HUES6 (cell line): ENCODE measurements at regions not wholly inside any gene's neighbourhood (a gene's known extent, or its start where the extent isn't known, plus 50 kb on each side); places are given as distances from the start of the nearest gene placed in this dataset.
A peak's percentile ranks its signal among the peaks of the same experiment; 100 is the strongest.
"Not testable (repeated sequence)": the region's sequence is repeated elsewhere in the genome, so short reads cannot be mapped to it uniquely, and the experiment has no call there.

ENCODE experiments used
- H3K27ac ChIP-seq: 2 replicates; pipeline ENCODE4 v1.7.0; 2013; ENCODE audit warnings: low read depth, mild to moderate bottlenecking, low read length, inconsistent platforms
- H3K27me3 ChIP-seq: 2 replicates; pipeline ENCODE4 v1.6.1; 2013; ENCODE audit warnings: low read length; ENCODE audit not compliant: control insufficient read depth, insufficient read depth
- H3K36me3 ChIP-seq: 2 replicates; pipeline ENCODE4 v1.6.1; 2013; ENCODE audit warnings: low read length; ENCODE audit not compliant: control insufficient read depth, insufficient read depth
- H3K4me1 ChIP-seq: 2 replicates; pipeline ENCODE4 v1.6.1; 2013; ENCODE audit warnings: low read length; ENCODE audit not compliant: control insufficient read depth, insufficient read depth
- H3K4me3 ChIP-seq: 2 replicates; pipeline ENCODE4 v1.5.1; 2013; ENCODE audit warnings: low read depth, low read length
- H3K9ac ChIP-seq: one replicate; pipeline ENCODE4 v1.6.1; 2013; ENCODE audit warnings: mild to moderate bottlenecking, low read length
- H3K9me3 ChIP-seq: 2 replicates; pipeline ENCODE4 v1.6.1; 2013; ENCODE audit warnings: low read depth, low read length; ENCODE audit not compliant: control insufficient read depth, insufficient read depth

GRCh38 chr3:182644790-182645433 lies 148.4 kb upstream of the ATP11B start:
- 0 out of 2 replicates have a peak, but pooled peaks cover 3% of the 10 kb centered on the region for H3K9me3 ChIP-seq
- H3K27me3 ChIP-seq = no peaks in the 10 kb centered on the region
- no peak overlapping the region for H3K4me3 ChIP-seq
- peaks cover 6% of the 10 kb centered on the region; the same call in 1 of the 2 replicates for H3K4me1 ChIP-seq
- H3K27ac ChIP-seq = no peak overlapping the region
- no peak overlapping the region for H3K9ac ChIP-seq
- H3K36me3 ChIP-seq = no peaks in the 10 kb centered on the region

GRCh38 chr3:182650568-182651128 lies 142.7 kb upstream of the ATP11B start:
- no peaks in the 10 kb centered on the region for H3K9me3 ChIP-seq

DNA sequence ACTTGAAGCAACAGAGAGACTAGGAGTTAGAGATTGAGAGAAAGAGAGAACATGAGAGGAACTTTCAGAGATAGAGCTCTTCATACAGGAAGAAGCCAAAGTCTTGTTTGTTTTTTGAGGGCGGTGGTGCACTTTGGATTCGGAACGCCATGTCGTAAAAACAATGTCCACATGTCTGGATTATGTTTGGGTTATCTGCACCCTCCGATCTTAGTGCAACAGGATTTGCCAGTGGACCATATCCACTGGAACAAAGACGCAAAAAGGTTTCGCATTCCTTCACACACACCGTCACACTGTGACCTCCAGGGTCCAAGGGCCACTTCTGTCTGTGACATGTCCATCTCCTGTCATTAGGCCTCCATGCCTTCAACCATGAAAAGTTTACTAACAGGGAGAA lies 141.8 kb upstream of the ATP11B start:
- H3K4me3 ChIP-seq = no peak overlapping the region
- no peaks in the 10 kb centered on the region for H3K36me3 ChIP-seq
- H3K9me3 ChIP-seq = no peaks in the 10 kb centered on the region
- no peak overlapping the region for H3K9ac ChIP-seq
- no peak overlapping the region for H3K27ac ChIP-seq
- H3K4me1 ChIP-seq = no peaks in the 10 kb centered on the region
- H3K27me3 ChIP-seq = no peaks in the 10 kb centered on the region

More at GRCh38 chr3:182650568-182651128, 142.7 kb upstream of the ATP11B start:
- H3K4me1 ChIP-seq = no peaks in the 10 kb centered on the region
- no peak overlapping the region for H3K9ac ChIP-seq
- no peak overlapping the region for H3K4me3 ChIP-seq
- no peaks in the 10 kb centered on the region for H3K36me3 ChIP-seq
- H3K27ac ChIP-seq = no peak overlapping the region
- H3K27me3 ChIP-seq = no peaks in the 10 kb centered on the region

- not testable (repeated sequence) for H3K27me3 ChIP-seq, H3K4me3 ChIP-seq, H3K4me1 ChIP-seq, H3K9me3 ChIP-seq, H3K9ac ChIP-seq, H3K27ac ChIP-seq, H3K36me3 ChIP-seq
Measured at GRCh38 chr3:182653065-182653464, 140.2 kb upstream of the ATP11B start.

DNA sequence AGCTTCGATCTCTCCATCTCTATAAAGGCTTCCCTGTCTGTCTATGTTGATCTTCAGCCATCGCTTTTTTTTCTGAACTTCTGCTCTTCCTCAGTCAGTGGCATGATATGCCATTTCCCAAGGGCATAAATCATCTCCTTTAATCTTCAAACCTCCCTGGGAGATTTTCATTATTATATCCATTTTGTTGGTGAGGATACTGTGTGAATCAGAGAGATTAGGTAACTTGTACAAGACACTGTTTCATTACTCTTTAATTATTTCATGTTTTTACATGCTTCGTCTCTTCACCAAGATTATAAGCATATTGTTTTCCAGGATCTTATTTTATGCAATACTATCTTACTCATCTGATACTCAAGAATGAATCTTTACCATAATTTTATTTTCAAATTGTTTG lies 124.8 kb upstream of the ATP11B start:
- H3K9ac ChIP-seq = no peak overlapping the region
- no peaks in the 10 kb centered on the region for H3K4me1 ChIP-seq
- no peaks in the 10 kb centered on the region for H3K27me3 ChIP-seq
- H3K9me3 ChIP-seq = no peaks in the 10 kb centered on the region
- H3K36me3 ChIP-seq = no peaks in the 10 kb centered on the region
- no peak overlapping the region for H3K4me3 ChIP-seq
- H3K27ac ChIP-seq = no peak overlapping the region

GRCh38 chr3:182668974-182669373 lies 124.3 kb upstream of the ATP11B start:
- Histone ChIP-seq H3K4me1 (no peaks in the 10 kb centered on the region), H3K27me3 (no peaks in the 10 kb centered on the region), H3K36me3 (no peaks in the 10 kb centered on the region), H3K27ac (no peak overlapping the region), H3K4me3 (no peak overlapping the region), H3K9me3 (no peaks in the 10 kb centered on the region), H3K9ac (no peak overlapping the region)

DNA sequence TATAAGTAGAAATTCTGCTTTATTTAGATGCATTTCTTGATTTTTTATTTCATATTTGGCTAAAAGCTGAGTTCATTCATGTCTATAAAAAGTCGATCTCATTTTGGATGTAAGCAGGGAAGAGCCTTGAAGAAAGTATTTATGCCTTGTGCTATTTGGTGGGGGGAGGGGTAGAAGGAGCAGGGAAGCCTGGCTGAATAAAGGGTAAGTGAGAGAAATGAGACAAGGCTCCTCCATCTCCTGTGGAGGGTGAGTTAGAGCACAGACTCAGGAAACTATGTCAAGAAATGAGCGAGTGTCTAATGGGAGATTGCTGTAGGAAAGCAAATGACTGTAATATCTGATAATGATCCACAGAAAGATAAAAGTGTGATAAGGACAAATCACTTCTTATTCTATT lies 121.8 kb upstream of the ATP11B start:
- no peaks in the 10 kb centered on the region for H3K9me3 ChIP-seq
- H3K27me3 ChIP-seq = no peaks in the 10 kb centered on the region
- no peak overlapping the region for H3K27ac ChIP-seq

DNA sequence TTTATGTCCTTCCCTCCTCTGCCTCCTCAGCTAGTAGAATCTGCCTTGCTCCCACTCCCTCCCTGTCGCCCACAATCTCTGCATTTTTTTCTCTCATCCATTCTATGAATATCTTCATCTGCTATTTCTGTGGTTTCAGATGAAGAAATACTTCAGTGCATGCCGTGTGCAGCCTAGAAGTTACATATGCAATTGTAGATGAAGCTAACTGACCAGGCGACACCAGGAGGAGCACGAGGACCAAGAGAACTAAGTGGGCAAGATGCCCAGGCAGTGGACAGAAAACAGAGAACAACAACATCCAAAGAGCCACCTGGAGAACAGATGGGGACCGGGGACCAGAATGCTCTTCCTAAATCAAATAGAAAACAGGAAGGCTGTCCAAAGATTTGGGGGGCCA lies 121.4 kb upstream of the ATP11B start:
- Histone ChIP-seq H3K4me3 (no peak overlapping the region), H3K9ac (no peak overlapping the region), H3K27me3 (no peaks in the 10 kb centered on the region), H3K4me1 (no peaks in the 10 kb centered on the region), H3K9me3 (no peaks in the 10 kb centered on the region), H3K27ac (no peak overlapping the region), H3K36me3 (no peaks in the 10 kb centered on the region)

More for the DNA sequence above, 121.8 kb upstream of the ATP11B start:
- Histone ChIP-seq H3K9ac (no peak overlapping the region), H3K4me1 (no peaks in the 10 kb centered on the region), H3K4me3 (no peak overlapping the region), H3K36me3 (no peaks in the 10 kb centered on the region)

- Histone ChIP-seq H3K27ac (no peak overlapping the region), H3K27me3 (no peaks in the 10 kb centered on the region), H3K9me3 (no peaks in the 10 kb centered on the region), H3K9ac (no peak overlapping the region), H3K36me3 (no peaks in the 10 kb centered on the region), H3K4me3 (no peak overlapping the region), H3K4me1 (no peaks in the 10 kb centered on the region)
Measured at GRCh38 chr3:182673336-182673735, 120.0 kb upstream of the ATP11B start.

- Histone ChIP-seq H3K27ac (peak overlapping the region; percentile 85; the same call in 1 of the 2 replicates), H3K9me3 (no peaks in the 10 kb centered on the region), H3K36me3 (no peaks in the 10 kb centered on the region), H3K9ac (peak overlapping the region; percentile 73), H3K4me3 (peak overlapping the region; percentile 85), H3K27me3 (no peaks in the 10 kb centered on the region), H3K4me1 (peaks cover 6% of the 10 kb centered on the region; the same call in 1 of the 2 replicates)
Measured at GRCh38 chr3:182682263-182683241, 110.8 kb upstream of the ATP11B start.

- no peaks in the 10 kb centered on the region for H3K36me3 ChIP-seq
- H3K9me3 ChIP-seq = no peaks in the 10 kb centered on the region
- H3K27ac ChIP-seq = no peak overlapping the region
- peaks cover 6% of the 10 kb centered on the region; the same call in 1 of the 2 replicates for H3K4me1 ChIP-seq
- H3K9ac ChIP-seq = no peak overlapping the region
- peak overlapping the region; percentile 85; the same call in 1 of the 2 replicates for H3K4me3 ChIP-seq
- H3K27me3 ChIP-seq = no peaks in the 10 kb centered on the region
Measured at GRCh38 chr3:182683453-182683852, 109.9 kb upstream of the ATP11B start.
